ENCODE measurements at regions not wholly inside any gene's neighbourhood (a gene's known extent, or its start where the extent isn't known, plus 50 kb on each side); places are given as distances from the start of the nearest gene placed in this dataset.

DNA sequence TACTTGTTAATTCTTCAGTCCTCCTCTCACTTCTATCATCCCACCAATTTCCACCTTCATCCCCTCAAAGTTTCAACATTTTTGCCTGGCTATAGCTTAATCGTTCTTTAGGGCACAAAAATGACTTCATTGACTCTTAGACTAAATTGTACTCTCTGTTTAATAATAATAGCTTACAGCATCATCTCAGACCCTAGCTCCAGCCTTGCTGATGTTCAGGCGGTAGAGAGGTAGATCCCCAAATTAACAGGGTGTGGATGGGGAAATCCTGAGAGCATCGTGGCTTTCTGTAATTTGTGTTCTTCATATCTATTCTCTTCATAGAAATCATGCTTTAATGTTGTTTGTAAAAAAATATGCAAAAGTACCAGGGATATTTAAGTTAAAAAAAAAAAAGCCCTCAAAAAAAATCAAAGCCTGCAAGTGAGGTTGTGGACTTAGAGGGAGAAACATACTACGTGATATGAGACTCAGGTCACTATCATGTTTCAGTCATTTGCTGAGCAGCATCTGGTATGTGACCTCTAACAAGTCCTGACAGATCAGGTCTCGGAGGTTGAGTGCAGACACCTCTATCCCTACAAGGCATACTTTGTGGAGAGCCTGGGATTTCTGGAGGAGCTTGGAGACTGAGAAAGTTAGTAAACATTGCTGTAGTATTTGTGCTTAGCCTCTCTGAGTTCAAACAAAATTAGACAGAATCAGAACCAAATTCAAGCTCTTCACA is 1063.3 kb upstream of the CITED2 start:
- H3K27me3 ChIP-seq (ENCODE audit: control insufficient read depth in 1 of 2, insufficient read depth in 1 of 2, low read length in 2 of 2), result no peaks in the 10 kb centered on the region
- no peak overlapping the region for H3K9ac ChIP-seq (ENCODE audit: low read length)
- H3K9me3 ChIP-seq (ENCODE audit: control insufficient read depth, low read length), result peaks cover 14% of the 10 kb centered on the region
- peak overlapping the region; percentile 40 for H2AK5ac ChIP-seq (ENCODE audit: low read length, severe bottlenecking)
- peak overlapping the region; percentile 21 to 51 for H2BK12ac ChIP-seq (ENCODE audit: low read length in 2 of 2)
- no peak overlapping the region for H3K23ac ChIP-seq (ENCODE audit: low read length in 2 of 2)
- H3K4me1 ChIP-seq (ENCODE audit: control insufficient read depth, insufficient read depth, low read depth, low read length), result no peaks in the 10 kb centered on the region
- no peaks in the 10 kb centered on the region for H3K36me3 ChIP-seq (ENCODE audit: control insufficient read depth in 1 of 2, insufficient read depth in 2 of 2, low read depth in 1 of 2, low read length in 2 of 2)
- no peak overlapping the region for H3K14ac ChIP-seq (ENCODE audit: low read length in 2 of 2)
- H2BK5ac ChIP-seq (ENCODE audit: low read depth, low read length, poor library complexity, severe bottlenecking), result no peak overlapping the region
- no peak overlapping the region for H4K8ac ChIP-seq (ENCODE audit: low read length)
- no peak overlapping the region for H4K91ac ChIP-seq (ENCODE audit: low read length)
- H2AFZ ChIP-seq (ENCODE audit: low read depth, low read length), result no peak overlapping the region
- H3K18ac ChIP-seq (ENCODE audit: low read depth in 1 of 2, low read length in 2 of 2), result peak overlapping the region in 1 of 2 experiments; percentile 49
- peak overlapping the region; percentile 64 for H2BK120ac ChIP-seq (ENCODE audit: low read depth, low read length)
- no peaks in the 10 kb centered on the region for H3K79me1 ChIP-seq (replicated peaks; ENCODE audit: low read length, poor library complexity, severe bottlenecking)
- 65% methylated on average over 3 of the region's 5 CpGs for WGBS
- peak overlapping the region in 1 of 2 experiments; percentile 24 for H3K4ac ChIP-seq (ENCODE audit: low read depth in 1 of 2, low read length in 2 of 2)
- DNase-seq, result peak; percentile 26
- no peak overlapping the region for H3K27ac ChIP-seq (ENCODE audit: low read length, poor library complexity, severe bottlenecking)
- H2BK15ac ChIP-seq (ENCODE audit: low read depth, poor library complexity, severe bottlenecking), result no peak overlapping the region
- no peak overlapping the region for H3K4me3 ChIP-seq (ENCODE audit: insufficient read depth in 1 of 2, low read depth in 1 of 2, low read length in 2 of 2)
- H3K4me2 ChIP-seq (ENCODE audit: low read length, poor library complexity, severe bottlenecking), result no peak overlapping the region

- no peak overlapping the region for H3K4me3 ChIP-seq (ENCODE audit: insufficient read depth in 1 of 2, low read depth in 1 of 2, low read length in 2 of 2)
- no peak overlapping the region for H3K14ac ChIP-seq (ENCODE audit: low read length in 2 of 2)
- no peak overlapping the region for H3K4me2 ChIP-seq (ENCODE audit: low read length, poor library complexity, severe bottlenecking)
- no peaks in the 10 kb centered on the region for H3K4me1 ChIP-seq (ENCODE audit: control insufficient read depth, insufficient read depth, low read depth, low read length)
- H3K23ac ChIP-seq (ENCODE audit: low read length in 2 of 2), result no peak overlapping the region
- H3K18ac ChIP-seq (ENCODE audit: low read depth in 1 of 2, low read length in 2 of 2), result peak overlapping the region in 1 of 2 experiments; percentile 20
- no peaks in the 10 kb centered on the region for H3K36me3 ChIP-seq (ENCODE audit: control insufficient read depth in 1 of 2, insufficient read depth in 2 of 2, low read depth in 1 of 2, low read length in 2 of 2)
- H3K27me3 ChIP-seq (ENCODE audit: control insufficient read depth in 1 of 2, insufficient read depth in 1 of 2, low read length in 2 of 2), result no peaks in the 10 kb centered on the region
- H3K79me1 ChIP-seq (replicated peaks; ENCODE audit: low read length, poor library complexity, severe bottlenecking), result no peaks in the 10 kb centered on the region
- H2BK5ac ChIP-seq (ENCODE audit: low read depth, low read length, poor library complexity, severe bottlenecking), result no peak overlapping the region
- peak; percentile 71 for DNase-seq
- H2AK5ac ChIP-seq (ENCODE audit: low read length, severe bottlenecking), result no peak overlapping the region
- peak overlapping the region; percentile 72 for H3K27ac ChIP-seq (ENCODE audit: low read length, poor library complexity, severe bottlenecking)
- H2BK120ac ChIP-seq (ENCODE audit: low read depth, low read length), result no peak overlapping the region
- H3K9me3 ChIP-seq (ENCODE audit: control insufficient read depth, low read length), result peaks cover 21% of the 10 kb centered on the region
- peak overlapping the region in 1 of 2 experiments; percentile 41 for H3K4ac ChIP-seq (ENCODE audit: low read depth in 1 of 2, low read length in 2 of 2)
- H2AFZ ChIP-seq (ENCODE audit: low read depth, low read length), result no peak overlapping the region
- H3K9ac ChIP-seq (ENCODE audit: low read length), result no peak overlapping the region
- peak overlapping the region; percentile 39 for H4K8ac ChIP-seq (ENCODE audit: low read length)
- H4K91ac ChIP-seq (ENCODE audit: low read length), result peak overlapping the region; percentile 66
- no peak overlapping the region for H2BK15ac ChIP-seq (ENCODE audit: low read depth, poor library complexity, severe bottlenecking)
- H2BK12ac ChIP-seq (ENCODE audit: low read length in 2 of 2), result peak overlapping the region in 1 of 2 experiments; percentile 75
- 0% methylated on average over 1 of the region's 2 CpGs for WGBS
Measured at GRCh38 chr6:140436023-140436811, 1061.8 kb upstream of the CITED2 start.

DNA sequence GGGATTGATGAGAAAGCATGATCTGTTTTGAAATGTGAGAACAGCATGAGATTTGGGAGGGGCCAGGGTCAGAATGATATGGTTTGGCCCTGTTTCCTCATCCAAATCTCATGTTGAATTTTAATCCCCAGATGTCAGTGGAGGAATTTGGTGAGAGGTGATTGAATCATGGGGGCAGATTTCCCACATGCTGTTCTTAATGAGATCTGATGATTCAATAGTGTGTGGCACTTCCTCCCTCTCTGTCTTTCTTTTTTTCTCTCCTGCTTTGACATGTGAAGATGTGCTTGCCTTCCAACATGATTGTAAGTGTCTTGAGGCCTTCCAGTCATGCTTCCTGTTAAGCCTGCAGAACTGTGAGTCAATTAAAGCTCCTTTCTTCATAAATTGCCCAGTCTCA is 1060.3 kb upstream of the CITED2 start:
- Histone ChIP-seq H3K27ac (ENCODE audit: low read length, poor library complexity, severe bottlenecking) (no peak overlapping the region), H3K27me3 (ENCODE audit: control insufficient read depth in 1 of 2, insufficient read depth in 1 of 2, low read length in 2 of 2) (no peaks in the 10 kb centered on the region)

DNA sequence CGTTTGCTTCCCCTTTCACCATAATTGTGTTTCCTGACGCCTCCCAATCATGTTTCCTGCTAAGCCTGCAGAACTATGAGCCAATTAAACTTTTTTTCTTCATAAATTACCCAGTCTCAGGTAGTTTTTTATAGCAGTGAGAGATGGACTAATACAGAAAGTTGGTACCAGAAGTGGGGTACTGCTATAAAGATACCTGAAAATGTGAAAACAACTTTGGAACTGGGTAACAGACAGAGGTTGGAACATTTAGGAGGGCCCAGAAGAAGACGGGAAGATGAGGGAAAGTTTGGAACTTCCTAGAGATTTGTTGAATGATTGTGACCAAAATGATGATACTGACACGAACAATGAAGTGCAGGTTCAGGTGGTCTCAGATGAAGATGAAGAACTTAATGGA is 1058.6 kb upstream of the CITED2 start:
- no peak overlapping the region for H2BK12ac ChIP-seq (ENCODE audit: low read length in 2 of 2)
- H3K9me3 ChIP-seq (ENCODE audit: control insufficient read depth, low read length), result peaks cover 21% of the 10 kb centered on the region
- no peak overlapping the region for H2BK120ac ChIP-seq (ENCODE audit: low read depth, low read length)
- H3K36me3 ChIP-seq (ENCODE audit: control insufficient read depth in 1 of 2, insufficient read depth in 2 of 2, low read depth in 1 of 2, low read length in 2 of 2), result no peaks in the 10 kb centered on the region
- H3K14ac ChIP-seq (ENCODE audit: low read length in 2 of 2), result no peak overlapping the region
- H2BK5ac ChIP-seq (ENCODE audit: low read depth, low read length, poor library complexity, severe bottlenecking), result no peak overlapping the region
- no peak overlapping the region for H2BK15ac ChIP-seq (ENCODE audit: low read depth, poor library complexity, severe bottlenecking)
- no peak overlapping the region for H3K4me2 ChIP-seq (ENCODE audit: low read length, poor library complexity, severe bottlenecking)
- no peak overlapping the region for H2AK5ac ChIP-seq (ENCODE audit: low read length, severe bottlenecking)
- no peaks in the 10 kb centered on the region for H3K4me1 ChIP-seq (ENCODE audit: control insufficient read depth, insufficient read depth, low read depth, low read length)
- no peak overlapping the region for H3K27ac ChIP-seq (ENCODE audit: low read length, poor library complexity, severe bottlenecking)
- H3K18ac ChIP-seq (ENCODE audit: low read depth in 1 of 2, low read length in 2 of 2), result no peak overlapping the region
- H4K91ac ChIP-seq (ENCODE audit: low read length), result no peak overlapping the region
- H3K23ac ChIP-seq (ENCODE audit: low read length in 2 of 2), result no peak overlapping the region
- no peak overlapping the region for H3K9ac ChIP-seq (ENCODE audit: low read length)
- WGBS, result 96% methylated on average over 3 of the region's 4 CpGs
- H4K8ac ChIP-seq (ENCODE audit: low read length), result no peak overlapping the region
- peak overlapping the region in 1 of 2 experiments; percentile 39 for H3K4me3 ChIP-seq (ENCODE audit: insufficient read depth in 1 of 2, low read depth in 1 of 2, low read length in 2 of 2)
- no peak overlapping the region for H3K4ac ChIP-seq (ENCODE audit: low read depth in 1 of 2, low read length in 2 of 2)
- no peaks in the 10 kb centered on the region for H3K27me3 ChIP-seq (ENCODE audit: control insufficient read depth in 1 of 2, insufficient read depth in 1 of 2, low read length in 2 of 2)
- no peak for DNase-seq
- no peak overlapping the region for H2AFZ ChIP-seq (ENCODE audit: low read depth, low read length)
- no peaks in the 10 kb centered on the region for H3K79me1 ChIP-seq (replicated peaks; ENCODE audit: low read length, poor library complexity, severe bottlenecking)

More for the DNA sequence above, 1060.3 kb upstream of the CITED2 start:
- Histone ChIP-seq H2BK120ac (ENCODE audit: low read depth, low read length) (no peak overlapping the region), H3K18ac (ENCODE audit: low read depth in 1 of 2, low read length in 2 of 2) (peak overlapping the region in 1 of 2 experiments; percentile 48), H3K14ac (ENCODE audit: low read length in 2 of 2) (no peak overlapping the region), H2AK5ac (ENCODE audit: low read length, severe bottlenecking) (no peak overlapping the region), H3K9me3 (ENCODE audit: control insufficient read depth, low read length) (peaks cover 21% of the 10 kb centered on the region), H2BK5ac (ENCODE audit: low read depth, low read length, poor library complexity, severe bottlenecking) (no peak overlapping the region), H3K4ac (ENCODE audit: low read depth in 1 of 2, low read length in 2 of 2) (peak overlapping the region in 1 of 2 experiments; percentile 37), H3K36me3 (ENCODE audit: control insufficient read depth in 1 of 2, insufficient read depth in 2 of 2, low read depth in 1 of 2, low read length in 2 of 2) (no peaks in the 10 kb centered on the region), H4K91ac (ENCODE audit: low read length) (no peak overlapping the region), H3K4me3 (ENCODE audit: insufficient read depth in 1 of 2, low read depth in 1 of 2, low read length in 2 of 2) (no peak overlapping the region), H3K23ac (ENCODE audit: low read length in 2 of 2) (no peak overlapping the region), H4K8ac (ENCODE audit: low read length) (no peak overlapping the region), H3K79me1 (replicated peaks; ENCODE audit: low read length, poor library complexity, severe bottlenecking) (no peaks in the 10 kb centered on the region), H3K9ac (ENCODE audit: low read length) (no peak overlapping the region), H2BK15ac (ENCODE audit: low read depth, poor library complexity, severe bottlenecking) (no peak overlapping the region), H3K4me1 (ENCODE audit: control insufficient read depth, insufficient read depth, low read depth, low read length) (no peaks in the 10 kb centered on the region), H2AFZ (ENCODE audit: low read depth, low read length) (no peak overlapping the region), H2BK12ac (ENCODE audit: low read length in 2 of 2) (peak overlapping the region in 1 of 2 experiments; percentile 63), H3K4me2 (ENCODE audit: low read length, poor library complexity, severe bottlenecking) (no peak overlapping the region)
- DNase-seq, result no peak
